ENCODE measurements at regions not wholly inside any gene's neighbourhood (a gene's known extent, or its start where the extent isn't known, plus 50 kb on each side); places are given as distances from the start of the nearest gene placed in this dataset.

DNA sequence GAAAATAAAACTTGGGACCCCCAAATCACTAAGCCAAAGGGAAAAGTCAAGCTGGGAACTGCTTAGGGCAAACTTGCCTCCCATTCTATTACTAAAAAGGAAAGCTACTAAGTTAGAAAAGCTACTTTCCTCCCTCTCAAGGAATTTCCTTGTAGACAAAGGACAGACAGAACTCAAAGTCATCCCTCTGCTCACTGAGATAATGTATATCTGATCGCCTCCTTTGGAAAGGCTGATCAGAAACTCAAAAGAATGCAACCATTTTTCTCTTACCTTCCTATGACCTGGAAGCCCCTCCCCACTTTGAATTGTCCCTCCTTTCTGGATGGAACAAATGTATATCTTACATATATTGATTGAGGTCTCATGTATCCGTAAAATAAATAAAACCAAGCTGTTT, 190.5 kb upstream of the DCN start:
- intact Hi-C loops (cut with micrococcal nuclease; ENCODE audit: unreplicated experiment): no loop called here
- CTCF ChIA-PET: no interaction called here

DNA sequence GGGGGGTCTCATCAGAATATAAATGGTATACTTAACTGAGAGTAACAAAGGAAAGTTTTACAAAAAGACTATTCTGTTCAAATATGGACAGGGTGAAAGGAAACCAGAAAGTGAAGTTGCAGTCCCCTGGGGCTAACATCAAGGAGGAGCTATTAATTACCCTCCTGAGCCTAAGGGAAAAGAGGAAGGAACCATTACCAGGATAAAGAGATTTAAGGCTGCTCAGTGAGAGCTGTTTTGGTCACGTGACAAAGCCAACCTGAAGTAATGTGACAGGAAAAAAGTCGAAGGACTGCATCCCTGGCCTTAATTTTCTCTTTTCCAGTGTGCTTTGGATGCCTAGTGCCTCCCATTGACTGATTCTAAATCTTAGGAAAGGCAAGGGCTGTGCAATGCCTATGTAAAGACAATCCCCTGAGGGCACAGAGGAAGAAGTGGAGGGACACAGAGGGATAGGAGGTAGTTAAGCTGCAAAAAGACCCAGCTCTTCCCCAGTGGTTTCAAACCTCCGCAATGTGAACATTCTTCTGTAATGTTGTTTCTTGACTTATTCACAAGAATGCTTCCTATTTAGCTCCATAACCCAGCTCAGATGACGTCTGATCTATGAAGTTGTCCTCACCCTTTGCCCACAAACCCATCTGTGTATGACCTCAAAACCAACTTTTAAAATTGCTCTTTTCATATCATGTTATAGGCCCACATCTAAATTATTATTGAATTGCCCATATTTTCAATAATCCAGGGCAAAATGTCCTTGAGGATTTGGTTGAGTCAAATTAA, 187.7 kb upstream of the DCN start:
- no peaks in the 10 kb centered on the region for H3K9me3 ChIP-seq (ENCODE audit: control insufficient read depth, insufficient read depth, low read depth, low read length)
- no TSS peak for BruUV-seq (replicated peaks)
- H3K4me3 ChIP-seq (ENCODE audit: low read depth in 2 of 2, low read length in 2 of 2): no peak overlapping the region
- ChIA-PET CTCF (no interaction called here), POLR2A (no interaction called here)
- intact Hi-C loops (cut with micrococcal nuclease; ENCODE audit: unreplicated experiment): no loop called here
- DNase-seq (ENCODE audit: low read depth, low spot score) (no peak), ATAC-seq (no peak)
- H3K27ac ChIP-seq (ENCODE audit: low read length): no peak overlapping the region
- H3K36me3 ChIP-seq (ENCODE audit: control insufficient read depth, insufficient read depth, low read length): no peaks in the 10 kb centered on the region; the same call in 1 of the 2 replicates
- TF ChIP-seq SIN3A (IDR thresholded peaks at IDR 0.05; ENCODE audit: borderline replicate concordance, insufficient read depth, low read depth, low read length): no peak
- no peak for TF ChIP-seq TCF7L2 (IDR thresholded peaks at IDR 0.05; ENCODE audit: low read depth, low read length)
- TF ChIP-seq POLR2AphosphoS5 (IDR thresholded peaks at IDR 0.05; ENCODE audit: low read depth, low read length): no peak
- TF ChIP-seq, protein P1, sequence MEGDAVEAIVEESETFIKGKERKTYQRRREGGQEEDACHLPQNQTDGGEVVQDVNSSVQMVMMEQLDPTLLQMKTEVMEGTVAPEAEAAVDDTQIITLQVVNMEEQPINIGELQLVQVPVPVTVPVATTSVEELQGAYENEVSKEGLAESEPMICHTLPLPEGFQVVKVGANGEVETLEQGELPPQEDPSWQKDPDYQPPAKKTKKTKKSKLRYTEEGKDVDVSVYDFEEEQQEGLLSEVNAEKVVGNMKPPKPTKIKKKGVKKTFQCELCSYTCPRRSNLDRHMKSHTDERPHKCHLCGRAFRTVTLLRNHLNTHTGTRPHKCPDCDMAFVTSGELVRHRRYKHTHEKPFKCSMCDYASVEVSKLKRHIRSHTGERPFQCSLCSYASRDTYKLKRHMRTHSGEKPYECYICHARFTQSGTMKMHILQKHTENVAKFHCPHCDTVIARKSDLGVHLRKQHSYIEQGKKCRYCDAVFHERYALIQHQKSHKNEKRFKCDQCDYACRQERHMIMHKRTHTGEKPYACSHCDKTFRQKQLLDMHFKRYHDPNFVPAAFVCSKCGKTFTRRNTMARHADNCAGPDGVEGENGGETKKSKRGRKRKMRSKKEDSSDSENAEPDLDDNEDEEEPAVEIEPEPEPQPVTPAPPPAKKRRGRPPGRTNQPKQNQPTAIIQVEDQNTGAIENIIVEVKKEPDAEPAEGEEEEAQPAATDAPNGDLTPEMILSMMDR (IDR thresholded peaks at IDR 0.05): no peak
- TF ChIP-seq, protein P2, sequence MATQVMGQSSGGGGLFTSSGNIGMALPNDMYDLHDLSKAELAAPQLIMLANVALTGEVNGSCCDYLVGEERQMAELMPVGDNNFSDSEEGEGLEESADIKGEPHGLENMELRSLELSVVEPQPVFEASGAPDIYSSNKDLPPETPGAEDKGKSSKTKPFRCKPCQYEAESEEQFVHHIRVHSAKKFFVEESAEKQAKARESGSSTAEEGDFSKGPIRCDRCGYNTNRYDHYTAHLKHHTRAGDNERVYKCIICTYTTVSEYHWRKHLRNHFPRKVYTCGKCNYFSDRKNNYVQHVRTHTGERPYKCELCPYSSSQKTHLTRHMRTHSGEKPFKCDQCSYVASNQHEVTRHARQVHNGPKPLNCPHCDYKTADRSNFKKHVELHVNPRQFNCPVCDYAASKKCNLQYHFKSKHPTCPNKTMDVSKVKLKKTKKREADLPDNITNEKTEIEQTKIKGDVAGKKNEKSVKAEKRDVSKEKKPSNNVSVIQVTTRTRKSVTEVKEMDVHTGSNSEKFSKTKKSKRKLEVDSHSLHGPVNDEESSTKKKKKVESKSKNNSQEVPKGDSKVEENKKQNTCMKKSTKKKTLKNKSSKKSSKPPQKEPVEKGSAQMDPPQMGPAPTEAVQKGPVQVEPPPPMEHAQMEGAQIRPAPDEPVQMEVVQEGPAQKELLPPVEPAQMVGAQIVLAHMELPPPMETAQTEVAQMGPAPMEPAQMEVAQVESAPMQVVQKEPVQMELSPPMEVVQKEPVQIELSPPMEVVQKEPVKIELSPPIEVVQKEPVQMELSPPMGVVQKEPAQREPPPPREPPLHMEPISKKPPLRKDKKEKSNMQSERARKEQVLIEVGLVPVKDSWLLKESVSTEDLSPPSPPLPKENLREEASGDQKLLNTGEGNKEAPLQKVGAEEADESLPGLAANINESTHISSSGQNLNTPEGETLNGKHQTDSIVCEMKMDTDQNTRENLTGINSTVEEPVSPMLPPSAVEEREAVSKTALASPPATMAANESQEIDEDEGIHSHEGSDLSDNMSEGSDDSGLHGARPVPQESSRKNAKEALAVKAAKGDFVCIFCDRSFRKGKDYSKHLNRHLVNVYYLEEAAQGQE (IDR thresholded peaks at IDR 0.05; ENCODE audit: insufficient read depth in 1 of 2, low read depth in 2 of 2, low read length in 1 of 2): no peak
- in situ Hi-C loops (cut with HindIII; ENCODE audit: low pct_unique_long_range_greater_than_20kb, low sequenced_read_pairs): no loop called here
- H3K27me3 ChIP-seq (ENCODE audit: control insufficient read depth, insufficient read depth, low read length): no peaks in the 10 kb centered on the region; the same call in 1 of the 2 replicates
- no peaks in the 10 kb centered on the region for H3K4me1 ChIP-seq (ENCODE audit: control insufficient read depth, insufficient read depth, low read length)

More for the DNA sequence above, 190.5 kb upstream of the DCN start:
- POLR2A ChIA-PET: no interaction called here
- H3K27me3 ChIP-seq (ENCODE audit: control insufficient read depth, insufficient read depth, low read length): no peaks in the 10 kb centered on the region
- no peak for ATAC-seq
- TF ChIP-seq, protein P2 (IDR thresholded peaks at IDR 0.05; ENCODE audit: insufficient read depth in 1 of 2, low read depth in 2 of 2, low read length in 1 of 2): no peak
- no peak for TF ChIP-seq POLR2AphosphoS5 (IDR thresholded peaks at IDR 0.05; ENCODE audit: low read depth, low read length)
- TF ChIP-seq TCF7L2 (IDR thresholded peaks at IDR 0.05; ENCODE audit: low read depth, low read length): no peak
- TF ChIP-seq, protein P1 (IDR thresholded peaks at IDR 0.05): no peak
- TF ChIP-seq SIN3A (IDR thresholded peaks at IDR 0.05; ENCODE audit: borderline replicate concordance, insufficient read depth, low read depth, low read length): no peak
- H3K36me3 ChIP-seq (ENCODE audit: control insufficient read depth, insufficient read depth, low read length): no peaks in the 10 kb centered on the region; the same call in 1 of the 2 replicates
- no peak overlapping the region for H3K27ac ChIP-seq (ENCODE audit: low read length)
- in situ Hi-C loops (cut with HindIII; ENCODE audit: low pct_unique_long_range_greater_than_20kb, low sequenced_read_pairs): no loop called here
- H3K9me3 ChIP-seq (ENCODE audit: control insufficient read depth, insufficient read depth, low read depth, low read length): no peaks in the 10 kb centered on the region
- DNase-seq (ENCODE audit: low read depth, low spot score): no peak
- no peak overlapping the region for H3K4me3 ChIP-seq (ENCODE audit: low read depth in 2 of 2, low read length in 2 of 2)
- H3K4me1 ChIP-seq (ENCODE audit: control insufficient read depth, insufficient read depth, low read length): no peaks in the 10 kb centered on the region
- BruUV-seq (replicated peaks): no TSS peak
